HepG2 (cell line): ENCODE measurements at regions not wholly inside any gene's neighbourhood (a gene's known extent, or its start where the extent isn't known, plus 50 kb on each side); places are given as distances from the start of the nearest gene placed in this dataset.

ENCODE experiments used
- ATAC-seq: fragments of 200-7000 bp; cut with Tn5 transposase; 3 replicates; pipeline ENCODE4 v1.9.1; 2020; ENCODE audit warnings: mild to moderate bottlenecking, moderate library complexity
- BruUV-seq: library from RNA; stranded (reverse); fragments of 400-500 nt; replicated peaks from 2 replicates; lab custom pipeline; 2021; lab: Mats Ljungman, UMichigan
- CTCF ChIA-PET: fragments of 300-600 bp; formaldehyde crosslinking; extraction: SDS; loops from one replicate; lab custom pipeline; 2021; ENCODE audit warnings: low total read pairs, inconsistent platforms, low intra/inter-chr PET ratio; lab: Yijun Ruan, JAX
- POLR2A ChIA-PET: fragments of 350-600 bp; sonication (Branson Sonifier 250); formaldehyde crosslinking; loops from one replicate; lab custom pipeline; 2020; ENCODE audit warnings: antibody characterized with exemption, inconsistent platforms; lab: Yijun Ruan, JAX
- DNase-seq: peaks from one replicate; pipeline ENCODE4 v3.0.0-alpha.2; 2015; ENCODE audit warnings: low spot score
- FAIRE-seq: peaks from 3 replicates; lab custom pipeline; 2011; peaks lifted over from hg19 to GRCh38; lab: Jason Lieb, UNC
- H2AFZ ChIP-seq: one replicate; pipeline ENCODE4 v1.6.1; 2011; ENCODE audit warnings: low read length, inconsistent platforms
- H3K27ac ChIP-seq: fragments of 300-600 bp; 3 replicates; pipeline ENCODE4 v1.8.0; 2011; ENCODE audit warnings: mixed run types, mild to moderate bottlenecking, mixed read lengths, low read length, inconsistent platforms; ENCODE audit not compliant: insufficient read depth; ENCODE audit errors: extremely low read length
- H3K27me3 ChIP-seq, 2 experiments: fragments of 200-600 bp in 1 of 2; 2 replicates in 1 of 2; 3 replicates in 1 of 2; pipeline versions ENCODE4 v1.6.0 to v1.8.0; 2011; ENCODE audit warnings: low read length in 2 of 2, mild to moderate bottlenecking in 2 of 2, moderate library complexity in 2 of 2, inconsistent platforms in 1 of 2; ENCODE audit not compliant: insufficient read depth in 2 of 2, control insufficient read depth in 1 of 2
- H3K36me3 ChIP-seq, 2 experiments: fragments of 200-600 bp in 1 of 2; replicated peaks in 1 of 2; 2 replicates in 1 of 2; 3 replicates in 1 of 2; pipeline versions ENCODE4 v1.5.1 to v1.8.0; 2011; ENCODE audit warnings: low read length in 2 of 2, inconsistent platforms in 1 of 2; ENCODE audit not compliant: insufficient read depth in 2 of 2, control insufficient read depth in 1 of 2
- H3K4me1 ChIP-seq: 2 replicates; pipeline ENCODE4 v1.5.1; 2012; ENCODE audit warnings: low read length, inconsistent platforms; ENCODE audit not compliant: insufficient read depth
- H3K4me2 ChIP-seq: 2 replicates; pipeline ENCODE4 v1.6.0; 2011; ENCODE audit warnings: low read depth, low read length, inconsistent platforms
- H3K4me3 ChIP-seq, 3 experiments: fragments of 200-600 bp in 1 of 3; sonication (generic), shearing (Covaris generic) in 1 of 3; replicated peaks in 1 of 3; 2 replicates each; pipeline ENCODE4 v1.5.1; 2011 to 2016; ENCODE audit warnings: low read length in 3 of 3, inconsistent platforms in 2 of 3, low read depth in 2 of 3, mild to moderate bottlenecking in 2 of 3, control low read depth in 1 of 3, mixed read lengths in 1 of 3; ENCODE audit not compliant: insufficient read depth in 1 of 3
- H3K79me2 ChIP-seq: one replicate; pipeline ENCODE4 v1.6.1; 2011; ENCODE audit warnings: low read length, inconsistent platforms; ENCODE audit not compliant: insufficient read depth
- H3K9ac ChIP-seq: 2 replicates; pipeline ENCODE4 v1.6.0; 2011; ENCODE audit warnings: mild to moderate bottlenecking, low read depth, low read length, inconsistent platforms; ENCODE audit not compliant: insufficient read depth
- H3K9me3 ChIP-seq: 2 replicates; pipeline ENCODE4 v1.5.1; 2012; ENCODE audit warnings: mild to moderate bottlenecking, low read length
- H4K20me1 ChIP-seq: 2 replicates; pipeline ENCODE4 v1.6.0; 2011; ENCODE audit warnings: inconsistent platforms, mild to moderate bottlenecking, low read length, moderate library complexity; ENCODE audit not compliant: insufficient read depth
- LCORL ChIP-seq, 2 experiments: fragments of 450-650 bp in 1 of 2; sonication (generic) in 1 of 2; formaldehyde crosslinking in 1 of 2; IDR thresholded peaks; 2 replicates each; pipeline versions ENCODE4 v1.5.0 to v1.6.1; 2017 to 2020; ENCODE audit warnings: antibody characterized with exemption in 1 of 2, missing genetic modification reagents in 1 of 2
- MAFF ChIP-seq: IDR thresholded peaks from 2 replicates; pipeline ENCODE4 v1.6.1; 2011; ENCODE audit warnings: low read depth, low read length, improper control_type of control experiment
- MAFK ChIP-seq, 2 experiments: IDR thresholded peaks in 1 of 2; conservative IDR thresholded peaks in 1 of 2; 2 replicates each; pipeline ENCODE4 v1.6.1; 2011; ENCODE audit warnings: improper control_type of control experiment in 2 of 2, low read length in 2 of 2
- PLRG1 ChIP-seq: fragments of 450-650 bp; conservative IDR thresholded peaks from 2 replicates; pipeline ENCODE4 v1.6.1; 2016
- REXO4 ChIP-seq: sonication (generic); formaldehyde crosslinking; IDR thresholded peaks from 2 replicates; pipeline ENCODE4 v1.8.0; 2022; ENCODE audit warnings: missing genetic modification reagents, mild to moderate bottlenecking, borderline replicate concordance
- ZNF235 ChIP-seq: sonication (generic); formaldehyde crosslinking; IDR thresholded peaks from 2 replicates; pipeline ENCODE4 v1.8.1; 2023; ENCODE audit warnings: mild to moderate bottlenecking, missing genetic modification reagents, borderline replicate concordance
- ZNF333 ChIP-seq: sonication (generic); formaldehyde crosslinking; IDR thresholded peaks from 2 replicates; pipeline ENCODE4 v1.4.0; 2020; ENCODE audit warnings: mild to moderate bottlenecking, missing genetic modification reagents, borderline replicate concordance
- ZNF383 ChIP-seq: sonication (generic); formaldehyde crosslinking; IDR thresholded peaks from 2 replicates; pipeline ENCODE4 v1.4.0; 2020; ENCODE audit warnings: missing genetic modification reagents, mild to moderate bottlenecking, borderline replicate concordance
- ZNF510 ChIP-seq: sonication (generic); formaldehyde crosslinking; IDR thresholded peaks from 2 replicates; pipeline ENCODE4 v1.4.0; 2020; ENCODE audit warnings: low read depth, mild to moderate bottlenecking, missing genetic modification reagents
- ZNF720 ChIP-seq: sonication (generic); formaldehyde crosslinking; IDR thresholded peaks from 2 replicates; pipeline ENCODE4 v1.4.0; 2020; ENCODE audit warnings: missing genetic modification reagents
- WGBS: methylation state at CpG from one replicate; pipeline ENCODE4 v1.1.6; 2017; ENCODE audit warnings: low lambda C conversion rate; 5-methylcytosine and 5-hydroxymethylcytosine counted together
- in situ Hi-C: cut with HindIII; loops from 2 replicates; pipeline ENCODE4 v1.10.0; 2017; ENCODE audit warnings: low pct_unique_long_range_greater_than_20kb; ENCODE audit not compliant: extremely low pct_ligation_motif_present
- intact Hi-C: fragments of 100-400 bp; cut with micrococcal nuclease; formaldehyde crosslinking; loops from one replicate; pipeline ENCODE4 v1.10.0; 2022; ENCODE audit not compliant: unreplicated experiment
- TF ChIP-seq, protein P1 (sequence below): sonication (generic); formaldehyde crosslinking; IDR thresholded peaks from 2 replicates; pipeline ENCODE4 v1.5.0; 2020; ENCODE audit warnings: mild to moderate bottlenecking, missing genetic modification reagents
- TF ChIP-seq, protein P2 (sequence below): sonication (generic); formaldehyde crosslinking; IDR thresholded peaks from 2 replicates; pipeline ENCODE4; 2020; ENCODE audit warnings: missing genetic modification reagents, mild to moderate bottlenecking, borderline replicate concordance

DNA sequence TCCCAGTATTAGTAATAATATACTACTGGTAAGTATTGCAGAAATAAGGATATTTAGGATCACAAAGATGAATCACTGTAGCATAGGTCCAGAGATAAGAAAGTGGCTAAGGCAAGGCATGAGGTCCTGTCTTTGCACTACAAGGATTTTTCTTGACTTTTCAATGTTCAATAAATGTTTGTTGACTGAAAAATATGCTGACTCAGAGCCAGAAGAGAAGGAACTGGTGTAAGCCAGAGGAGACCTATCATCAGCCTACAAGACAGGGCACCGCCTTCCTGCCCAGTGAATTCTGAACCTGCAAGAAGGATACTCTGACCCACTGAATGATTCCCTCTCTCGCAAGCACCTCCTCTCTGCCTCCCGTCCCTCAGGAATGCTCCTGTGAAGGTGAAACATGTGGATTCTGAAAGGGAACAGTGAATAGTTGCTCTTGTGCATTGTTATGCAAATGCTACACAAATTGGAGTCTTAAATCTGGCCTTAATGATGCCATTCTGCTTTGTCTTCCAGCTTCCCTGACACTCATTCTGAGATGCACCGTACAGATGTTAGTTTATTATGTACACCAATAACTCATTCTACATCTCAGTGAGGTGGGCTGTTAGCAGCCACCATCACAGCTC, 540.0 kb downstream of the OMA1 start:
- ChIA-PET POLR2A (no interaction called here), CTCF (no interaction called here)
- intact Hi-C loops: no loop called here
- no peak for ATAC-seq
- Histone ChIP-seq H3K4me3 (no peak overlapping the region), H2AFZ (no peak overlapping the region), H3K27ac (no peak overlapping the region), H3K9me3 (no peaks in the 10 kb centered on the region), H3K9ac (no peak overlapping the region), H3K27me3 (no peaks in the 10 kb centered on the region), H4K20me1 (no peaks in the 10 kb centered on the region), H3K4me1 (no peaks in the 10 kb centered on the region), H3K4me2 (no peak overlapping the region)
- in situ Hi-C loops: no loop called here
- DNase-seq: no peak
- FAIRE-seq: no peak
- TF ChIP-seq PLRG1 (no peak), MAFK (conservative IDR thresholded peaks at IDR 0.05 in 1 of 2, IDR thresholded peaks at IDR 0.05 in 1 of 2; ENCODE audit: low read length in 2 of 2) (peak; percentile 64 to 81), ZNF510 (CRISPR knock-in tag) (no peak), MAFF (peak; percentile 76)
- TF ChIP-seq, all 625 proteins: peak for 2
- WGBS: 4% methylated on average over 3 of the region's 4 CpGs
- H3K36me3 ChIP-seq: no peaks in the 10 kb centered on the region
- no peaks in the 10 kb centered on the region for H3K79me2 ChIP-seq
- no TSS peak for BruUV-seq

DNA sequence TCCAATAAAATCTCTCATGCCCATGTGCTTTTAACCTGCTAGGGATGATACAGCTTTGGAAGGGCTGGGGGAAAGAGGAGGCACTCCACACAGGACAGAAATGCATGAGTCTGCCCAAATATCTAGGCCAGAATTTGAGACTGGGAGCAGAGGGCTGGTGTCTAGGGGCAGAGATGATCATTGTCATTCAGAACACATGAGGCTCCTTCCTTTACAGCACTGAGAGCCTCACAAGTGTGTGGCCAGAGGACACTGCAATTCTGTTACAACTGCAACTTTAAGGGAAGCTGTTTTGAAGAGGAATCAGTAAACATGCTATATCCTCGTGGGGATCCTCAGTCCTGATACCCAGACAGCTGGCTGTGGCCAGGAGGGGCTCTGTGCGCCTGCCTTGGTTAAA, 541.3 kb downstream of the OMA1 start:
- intact Hi-C loops: no loop called here
- DNase-seq (no peak), ATAC-seq (no peak), FAIRE-seq (no peak)
- Histone ChIP-seq H3K36me3 (no peaks in the 10 kb centered on the region), H3K79me2 (no peaks in the 10 kb centered on the region), H3K4me2 (no peak overlapping the region), H3K4me3 (no peak overlapping the region), H2AFZ (no peak overlapping the region), H3K27ac (no peak overlapping the region), H4K20me1 (no peaks in the 10 kb centered on the region), H3K4me1 (no peaks in the 10 kb centered on the region), H3K9me3 (no peaks in the 10 kb centered on the region), H3K9ac (no peak overlapping the region), H3K27me3 (no peaks in the 10 kb centered on the region)
- ChIA-PET POLR2A (no interaction called here), CTCF (no interaction called here)
- WGBS: 0% methylated on average over 2 of the region's 2 CpGs
- in situ Hi-C loops: no loop called here
- no TSS peak for BruUV-seq
- TF ChIP-seq ZNF333 (CRISPR knock-in tag) (no peak), REXO4 (CRISPR knock-in tag) (no peak), LCORL (IDR thresholded peaks at IDR 0.05) (no peak), LCORL (CRISPR knock-in tag; IDR thresholded peaks at IDR 0.05) (no peak), ZNF720 (CRISPR knock-in tag) (no peak), ZNF383 (CRISPR knock-in tag) (no peak), ZNF235 (no peak)
- TF ChIP-seq, protein P1, sequence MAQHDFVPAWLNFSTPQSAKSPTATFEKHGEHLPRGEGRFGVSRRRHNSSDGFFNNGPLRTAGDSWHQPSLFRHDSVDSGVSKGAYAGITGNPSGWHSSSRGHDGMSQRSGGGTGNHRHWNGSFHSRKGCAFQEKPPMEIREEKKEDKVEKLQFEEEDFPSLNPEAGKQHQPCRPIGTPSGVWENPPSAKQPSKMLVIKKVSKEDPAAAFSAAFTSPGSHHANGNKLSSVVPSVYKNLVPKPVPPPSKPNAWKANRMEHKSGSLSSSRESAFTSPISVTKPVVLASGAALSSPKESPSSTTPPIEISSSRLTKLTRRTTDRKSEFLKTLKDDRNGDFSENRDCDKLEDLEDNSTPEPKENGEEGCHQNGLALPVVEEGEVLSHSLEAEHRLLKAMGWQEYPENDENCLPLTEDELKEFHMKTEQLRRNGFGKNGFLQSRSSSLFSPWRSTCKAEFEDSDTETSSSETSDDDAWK (CRISPR knock-in tag): no peak
- TF ChIP-seq, protein P2, sequence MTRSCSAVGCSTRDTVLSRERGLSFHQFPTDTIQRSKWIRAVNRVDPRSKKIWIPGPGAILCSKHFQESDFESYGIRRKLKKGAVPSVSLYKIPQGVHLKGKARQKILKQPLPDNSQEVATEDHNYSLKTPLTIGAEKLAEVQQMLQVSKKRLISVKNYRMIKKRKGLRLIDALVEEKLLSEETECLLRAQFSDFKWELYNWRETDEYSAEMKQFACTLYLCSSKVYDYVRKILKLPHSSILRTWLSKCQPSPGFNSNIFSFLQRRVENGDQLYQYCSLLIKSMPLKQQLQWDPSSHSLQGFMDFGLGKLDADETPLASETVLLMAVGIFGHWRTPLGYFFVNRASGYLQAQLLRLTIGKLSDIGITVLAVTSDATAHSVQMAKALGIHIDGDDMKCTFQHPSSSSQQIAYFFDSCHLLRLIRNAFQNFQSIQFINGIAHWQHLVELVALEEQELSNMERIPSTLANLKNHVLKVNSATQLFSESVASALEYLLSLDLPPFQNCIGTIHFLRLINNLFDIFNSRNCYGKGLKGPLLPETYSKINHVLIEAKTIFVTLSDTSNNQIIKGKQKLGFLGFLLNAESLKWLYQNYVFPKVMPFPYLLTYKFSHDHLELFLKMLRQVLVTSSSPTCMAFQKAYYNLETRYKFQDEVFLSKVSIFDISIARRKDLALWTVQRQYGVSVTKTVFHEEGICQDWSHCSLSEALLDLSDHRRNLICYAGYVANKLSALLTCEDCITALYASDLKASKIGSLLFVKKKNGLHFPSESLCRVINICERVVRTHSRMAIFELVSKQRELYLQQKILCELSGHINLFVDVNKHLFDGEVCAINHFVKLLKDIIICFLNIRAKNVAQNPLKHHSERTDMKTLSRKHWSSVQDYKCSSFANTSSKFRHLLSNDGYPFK: no peak
